MM.1S (cell line): ENCODE measurements at regions not wholly inside any gene's neighbourhood (a gene's known extent, or its start where the extent isn't known, plus 50 kb on each side); places are given as distances from the start of the nearest gene placed in this dataset.

Experiments used
- DNase-seq: peaks from one replicate; pipeline ENCODE4 v3.0.0-alpha.2; 2015
- H2AFZ ChIP-seq: fragments of 300-600 bp; sonication (generic); 2 replicates; pipeline ENCODE4 v1.6.0; 2016; ENCODE audit warnings: antibody characterized with exemption, low read length
- H3F3A ChIP-seq: fragments of 300-600 bp; sonication (generic); 2 replicates; pipeline ENCODE4 v1.6.1; 2016; ENCODE audit warnings: mild to moderate bottlenecking, antibody characterized with exemption, low read length, moderate library complexity, mixed read lengths; ENCODE audit not compliant: insufficient read depth
- H3K27ac ChIP-seq: fragments of 300-600 bp; sonication (generic); 2 replicates; pipeline ENCODE4 v1.5.1; 2016; ENCODE audit warnings: mild to moderate bottlenecking, low read length
- H3K27me3 ChIP-seq: fragments of 300-600 bp; sonication (generic); replicated peaks from 2 replicates; pipeline ENCODE4 v1.6.0; 2016; ENCODE audit warnings: low read length; ENCODE audit not compliant: insufficient read depth
- H3K36me3 ChIP-seq: fragments of 300-600 bp; sonication (generic); replicated peaks from 2 replicates; pipeline ENCODE4 v1.6.1; 2016; ENCODE audit warnings: mild to moderate bottlenecking, low read length, mixed read lengths; ENCODE audit not compliant: insufficient read depth
- H3K4me1 ChIP-seq: fragments of 300-600 bp; sonication (generic); 2 replicates; pipeline ENCODE4 v1.6.1; 2016; ENCODE audit warnings: low read length, mixed read lengths
- H3K4me2 ChIP-seq: fragments of 300-600 bp; sonication (generic); 2 replicates; pipeline ENCODE4 v1.6.0; 2016; ENCODE audit warnings: low read depth, low read length
- H3K4me3 ChIP-seq: fragments of 300-600 bp; sonication (generic); 2 replicates; pipeline ENCODE4 v1.5.1; 2016; ENCODE audit warnings: low read length, mixed read lengths
- H3K79me2 ChIP-seq: fragments of 300-600 bp; sonication (generic); 2 replicates; pipeline ENCODE4 v1.6.1; 2016; ENCODE audit warnings: mixed run types, low read length, mixed read lengths
- H3K9ac ChIP-seq: fragments of 300-600 bp; sonication (generic); 2 replicates; pipeline ENCODE4 v1.6.1; 2016; ENCODE audit warnings: low read length, mixed read lengths
- H3K9me2 ChIP-seq: fragments of 300-600 bp; sonication (generic); replicated peaks from 2 replicates; pipeline ENCODE4 v1.6.1; 2016; ENCODE audit warnings: mild to moderate bottlenecking, low read length, mixed read lengths; ENCODE audit not compliant: insufficient read depth
- H3K9me3 ChIP-seq: fragments of 300-600 bp; sonication (generic); replicated peaks from 2 replicates; pipeline ENCODE4 v1.6.1; 2016; ENCODE audit warnings: mild to moderate bottlenecking, low read length, mixed read lengths; ENCODE audit not compliant: insufficient read depth
- H4K20me1 ChIP-seq: fragments of 300-600 bp; sonication (generic); 2 replicates; pipeline ENCODE4 v1.6.1; 2016; ENCODE audit warnings: mild to moderate bottlenecking, low read length, moderate library complexity, mixed read lengths; ENCODE audit not compliant: insufficient read depth
- EZH2 ChIP-seq: fragments of 300-600 bp; sonication (generic); optimal IDR thresholded peaks from 2 replicates; pipeline ENCODE3; 2017; ENCODE audit warnings: low read depth, mild to moderate bottlenecking, antibody characterized with exemption, low read length, mixed read lengths
- EZH2phosphoT487 ChIP-seq: fragments of 300-600 bp; sonication (generic); IDR thresholded peaks from 2 replicates; pipeline ENCODE4 v1.6.1; 2018; ENCODE audit warnings: antibody characterized with exemption, low read length
- TF ChIP-seq, protein P1 (sequence below): fragments of 300-600 bp; sonication (generic); IDR thresholded peaks from 2 replicates; pipeline ENCODE4 v1.5.1; 2016; ENCODE audit warnings: antibody characterized with exemption, low read length, mixed read lengths

GRCh38 chr12:105936496-105936895 is 202.3 kb downstream of the NUAK1 start:
- DNase-seq: no peak
- H3K4me3 ChIP-seq: no peak overlapping the region
- no peaks in the 10 kb centered on the region for H3K9me2 ChIP-seq
- TF ChIP-seq, protein P1, sequence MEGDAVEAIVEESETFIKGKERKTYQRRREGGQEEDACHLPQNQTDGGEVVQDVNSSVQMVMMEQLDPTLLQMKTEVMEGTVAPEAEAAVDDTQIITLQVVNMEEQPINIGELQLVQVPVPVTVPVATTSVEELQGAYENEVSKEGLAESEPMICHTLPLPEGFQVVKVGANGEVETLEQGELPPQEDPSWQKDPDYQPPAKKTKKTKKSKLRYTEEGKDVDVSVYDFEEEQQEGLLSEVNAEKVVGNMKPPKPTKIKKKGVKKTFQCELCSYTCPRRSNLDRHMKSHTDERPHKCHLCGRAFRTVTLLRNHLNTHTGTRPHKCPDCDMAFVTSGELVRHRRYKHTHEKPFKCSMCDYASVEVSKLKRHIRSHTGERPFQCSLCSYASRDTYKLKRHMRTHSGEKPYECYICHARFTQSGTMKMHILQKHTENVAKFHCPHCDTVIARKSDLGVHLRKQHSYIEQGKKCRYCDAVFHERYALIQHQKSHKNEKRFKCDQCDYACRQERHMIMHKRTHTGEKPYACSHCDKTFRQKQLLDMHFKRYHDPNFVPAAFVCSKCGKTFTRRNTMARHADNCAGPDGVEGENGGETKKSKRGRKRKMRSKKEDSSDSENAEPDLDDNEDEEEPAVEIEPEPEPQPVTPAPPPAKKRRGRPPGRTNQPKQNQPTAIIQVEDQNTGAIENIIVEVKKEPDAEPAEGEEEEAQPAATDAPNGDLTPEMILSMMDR: no peak
- no peak for TF ChIP-seq EZH2phosphoT487
- no peak for TF ChIP-seq EZH2
- no peak overlapping the region for H2AFZ ChIP-seq
- H3K9ac ChIP-seq: no peak overlapping the region
- no peak overlapping the region for H3K4me2 ChIP-seq
- no peaks in the 10 kb centered on the region for H3K4me1 ChIP-seq
- H3K27ac ChIP-seq: no peak overlapping the region
- H3K79me2 ChIP-seq: no peaks in the 10 kb centered on the region
- H3F3A ChIP-seq: no peaks in the 10 kb centered on the region
- no peaks in the 10 kb centered on the region for H3K9me3 ChIP-seq
- H3K36me3 ChIP-seq: no peaks in the 10 kb centered on the region
- H3K27me3 ChIP-seq: no peaks in the 10 kb centered on the region
- H4K20me1 ChIP-seq: no peaks in the 10 kb centered on the region

DNA sequence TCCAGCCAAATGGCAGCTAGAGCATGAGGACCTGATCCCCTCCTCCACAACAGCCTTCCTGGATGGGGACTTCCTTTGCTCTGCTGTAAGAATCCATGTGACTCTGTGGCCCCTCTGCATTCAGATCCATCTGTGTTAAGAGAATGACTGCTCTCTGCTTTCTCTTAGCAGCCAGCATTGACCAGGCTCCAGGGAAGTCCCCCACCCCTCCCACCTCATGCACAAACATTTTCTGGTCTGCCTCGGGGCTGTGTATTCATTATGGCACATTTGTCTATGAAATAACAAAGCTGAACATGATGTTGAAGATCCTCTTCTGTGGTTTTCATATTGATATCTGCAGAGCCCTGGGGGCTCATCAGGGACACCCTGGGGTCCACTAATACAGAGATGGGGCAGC is 201.7 kb downstream of the NUAK1 start:
- DNase-seq: no peak
- Histone ChIP-seq H3K4me2 (no peak overlapping the region), H3K4me1 (no peaks in the 10 kb centered on the region), H3F3A (no peaks in the 10 kb centered on the region), H3K9ac (no peak overlapping the region), H3K79me2 (no peaks in the 10 kb centered on the region), H3K9me2 (no peaks in the 10 kb centered on the region), H3K27ac (no peak overlapping the region), H3K36me3 (no peaks in the 10 kb centered on the region), H3K27me3 (no peaks in the 10 kb centered on the region), H3K9me3 (no peaks in the 10 kb centered on the region), H4K20me1 (no peaks in the 10 kb centered on the region), H2AFZ (no peak overlapping the region), H3K4me3 (no peak overlapping the region)
- TF ChIP-seq, protein P1: no peak
- TF ChIP-seq EZH2phosphoT487: no peak
- TF ChIP-seq EZH2: no peak

DNA sequence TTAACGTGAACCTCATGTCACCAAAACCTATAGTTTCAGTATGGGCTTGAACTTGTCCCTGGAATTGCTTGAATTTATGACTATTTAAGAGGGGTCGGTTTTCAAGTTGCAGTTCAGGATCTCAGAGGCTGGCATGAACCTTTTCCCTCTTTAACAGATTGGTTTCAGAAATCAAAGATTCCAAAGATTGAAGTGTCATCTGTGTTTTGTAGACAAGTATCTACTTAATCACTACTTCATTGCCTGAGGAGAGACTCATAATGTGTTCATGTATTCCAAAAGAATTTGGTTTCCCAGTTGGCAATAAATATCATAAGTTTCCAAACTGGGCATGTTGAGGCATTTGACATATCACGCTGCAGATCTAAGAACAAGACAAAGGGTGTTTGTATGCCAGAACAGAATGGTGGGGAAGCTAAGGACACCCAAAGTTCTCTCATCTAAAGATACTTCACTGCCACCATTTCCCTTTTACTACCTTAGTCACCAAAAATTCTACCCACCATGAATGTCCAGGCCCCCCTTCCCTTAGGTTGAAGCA is 199.5 kb downstream of the NUAK1 start:
- H3K27ac ChIP-seq: no peak overlapping the region
- H3K4me2 ChIP-seq: no peak overlapping the region
- no peaks in the 10 kb centered on the region for H3K4me1 ChIP-seq
- no peak for DNase-seq
- H3F3A ChIP-seq: no peaks in the 10 kb centered on the region
- H3K9me2 ChIP-seq: no peaks in the 10 kb centered on the region
- no peak overlapping the region for H3K9ac ChIP-seq
- no peaks in the 10 kb centered on the region for H3K9me3 ChIP-seq
- H3K27me3 ChIP-seq: no peaks in the 10 kb centered on the region
- no peak overlapping the region for H3K4me3 ChIP-seq
- H3K79me2 ChIP-seq: no peaks in the 10 kb centered on the region
- no peak overlapping the region for H2AFZ ChIP-seq
- no peaks in the 10 kb centered on the region for H4K20me1 ChIP-seq
- no peak for TF ChIP-seq EZH2phosphoT487
- no peak for TF ChIP-seq EZH2
- TF ChIP-seq, protein P1: no peak
- H3K36me3 ChIP-seq: no peaks in the 10 kb centered on the region
